ENCODE measurements at regions not wholly inside any gene's neighbourhood (a gene's known extent, or its start where the extent isn't known, plus 50 kb on each side); places are given as distances from the start of the nearest gene placed in this dataset.

DNA sequence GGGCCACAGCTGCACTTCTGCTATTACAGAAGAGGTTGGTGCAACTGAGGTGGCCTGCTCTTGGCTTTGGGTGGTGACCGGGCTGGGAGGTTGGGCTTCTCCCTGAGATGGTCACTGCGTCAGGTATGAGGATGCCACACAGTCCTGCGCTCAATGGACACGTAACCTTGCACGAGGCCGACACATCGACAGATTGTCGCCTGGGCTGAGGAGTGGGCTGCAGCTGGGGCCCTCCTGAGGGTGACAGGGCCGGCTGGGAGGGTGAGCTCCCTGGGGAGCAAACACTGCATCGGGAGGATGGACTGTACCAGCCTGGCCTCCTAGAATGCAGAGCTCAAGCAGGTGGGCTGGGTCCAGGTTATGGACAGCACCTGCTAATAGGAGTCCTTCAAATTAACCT is 261.1 kb upstream of the ADAMTS16 start:
- peak in 1 of 2 experiments; percentile 12; a peak in 2 of 6 replicates for ATAC-seq
- 38% methylated on average over 8 of the region's 10 CpGs for WGBS (ENCODE audit: missing lambda C conversion rate)
- H3K4me2 ChIP-seq: no peak overlapping the region
- no peaks in the 10 kb centered on the region for H3K4me1 ChIP-seq
- no peak for FAIRE-seq
- H3K27ac ChIP-seq: no peak overlapping the region
- ChIA-PET POLR2A (interaction anchor here (1.1 kb wide), 1 partner anchor 543 kb away, joined by 6 read pairs; the partner anchor contains the start of gene ICE1), CTCF (interaction anchor here (0.6 to 10.3 kb wide), 36 partner anchors 8 to 612 kb away, joined by 3 to 234 read pairs (median 5); partner anchors contain the start of genes ADAMTS16 and ICE1)
- no peak for DNase-seq (ENCODE audit: low read depth in 1 of 2, low spot score in 1 of 2)
- H3K4me3 ChIP-seq: no peak overlapping the region
- TF ChIP-seq RCOR1 (IDR thresholded peaks at IDR 0.05; ENCODE audit: low read depth, low read length) (no peak), FOSL2 (IDR thresholded peaks at IDR 0.05) (no peak), FOSL2 (CRISPR knock-in tag; IDR thresholded peaks at IDR 0.05) (no peak), ESRRA (IDR thresholded peaks at IDR 0.05; ENCODE audit: borderline replicate concordance, low read length) (no peak), JUNB (IDR thresholded peaks at IDR 0.05) (no peak), RNF2 (IDR thresholded peaks at IDR 0.05; ENCODE audit: borderline replicate concordance, low read depth) (no peak), PBX3 (IDR thresholded peaks at IDR 0.05) (no peak)
- TF ChIP-seq, protein P1, sequence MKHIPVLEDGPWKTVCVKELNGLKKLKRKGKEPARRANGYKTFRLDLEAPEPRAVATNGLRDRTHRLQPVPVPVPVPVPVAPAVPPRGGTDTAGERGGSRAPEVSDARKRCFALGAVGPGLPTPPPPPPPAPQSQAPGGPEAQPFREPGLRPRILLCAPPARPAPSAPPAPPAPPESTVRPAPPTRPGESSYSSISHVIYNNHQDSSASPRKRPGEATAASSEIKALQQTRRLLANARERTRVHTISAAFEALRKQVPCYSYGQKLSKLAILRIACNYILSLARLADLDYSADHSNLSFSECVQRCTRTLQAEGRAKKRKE (CRISPR knock-in tag; IDR thresholded peaks at IDR 0.05; ENCODE audit: low read depth): no peak
- H3K9me3 ChIP-seq: no peaks in the 10 kb centered on the region

- FAIRE-seq: peak; percentile 82
- no peaks in the 10 kb centered on the region for H3K4me1 ChIP-seq
- DNase-seq (ENCODE audit: low read depth in 1 of 2, low spot score in 1 of 2): peak; percentile 65 to 72
- H3K4me2 ChIP-seq: no peak overlapping the region
- 43% methylated on average over 14 of the region's 15 CpGs for WGBS (ENCODE audit: missing lambda C conversion rate)
- TF ChIP-seq RAD21 (conservative IDR thresholded peaks at IDR 0.05 in 1 of 2, IDR thresholded peaks at IDR 0.05 in 1 of 2) (peak; percentile 95 to 97), SMC3 (IDR thresholded peaks at IDR 0.05) (peak; percentile 87), CTCF (IDR thresholded peaks at IDR 0.05) (peak; percentile 87), JUNB (IDR thresholded peaks at IDR 0.05) (no peak), GATA3 (IDR thresholded peaks at IDR 0.05; ENCODE audit: borderline replicate concordance) (no peak), MAZ (IDR thresholded peaks at IDR 0.05; ENCODE audit: borderline replicate concordance, low read depth, low read length) (no peak), HOXB5 (CRISPR knock-in tag; IDR thresholded peaks at IDR 0.05) (no peak), E2F6 (IDR thresholded peaks at IDR 0.05; ENCODE audit: borderline replicate concordance, low read depth) (no peak), KDM5A (IDR thresholded peaks at IDR 0.05) (no peak)
- CTCF ChIA-PET: interaction anchor here (0.6 to 10.3 kb wide), 40 partner anchors 9 to 611 kb away, joined by 3 to 234 read pairs (median 4); partner anchors contain the start of genes ADAMTS16 and ICE1
- no peak overlapping the region for H3K27ac ChIP-seq
- POLR2A ChIA-PET: interaction anchor here (1.1 kb wide), 1 partner anchor 542 kb away, joined by 6 read pairs; the partner anchor contains the start of gene ICE1
- H3K9me3 ChIP-seq: no peaks in the 10 kb centered on the region
- peak; percentile 82 to 94; a peak in 5 of 6 replicates for ATAC-seq
- H3K4me3 ChIP-seq: no peak overlapping the region
These were observed 260.3 kb upstream of the ADAMTS16 start for GRCh38 chr5:4879693-4880303.

DNA sequence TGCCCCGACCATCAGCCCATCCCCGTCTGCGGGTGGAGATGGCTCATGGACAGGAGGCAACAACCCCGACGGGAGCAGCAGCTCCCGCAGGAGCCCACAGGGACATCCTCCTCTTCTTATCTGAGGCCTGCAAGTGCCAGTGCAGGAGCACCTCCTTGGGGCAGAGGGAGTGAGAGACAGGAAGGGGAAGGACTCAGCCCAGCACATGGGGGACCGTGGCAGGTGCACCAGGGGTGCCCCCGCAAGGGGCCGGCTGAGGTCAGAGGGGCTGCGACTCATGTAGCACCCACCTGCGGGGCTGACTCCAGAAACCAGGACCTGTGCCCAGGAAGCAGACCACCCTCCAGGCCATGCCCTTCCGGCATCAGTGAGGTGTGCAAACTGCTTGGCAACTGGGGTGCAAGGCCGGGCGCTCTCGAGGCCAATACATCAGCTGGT is 259.8 kb upstream of the ADAMTS16 start:
- DNase-seq (ENCODE audit: low read depth in 1 of 2, low spot score in 1 of 2): no peak
- ATAC-seq: peak in 1 of 2 experiments; percentile 24; a peak in 2 of 6 replicates
- no peaks in the 10 kb centered on the region for H3K9me3 ChIP-seq
- no peak for FAIRE-seq
- H3K4me2 ChIP-seq: no peak overlapping the region
- no peak overlapping the region for H3K27ac ChIP-seq
- H3K4me1 ChIP-seq: no peaks in the 10 kb centered on the region
- CTCF ChIA-PET: interaction anchor here (0.8 to 10.3 kb wide), 23 partner anchors 9 to 598 kb away, joined by 3 to 234 read pairs (median 6); partner anchors contain the start of genes ADAMTS16 and ICE1
- no peak overlapping the region for H3K4me3 ChIP-seq
- POLR2A ChIA-PET: interaction anchor here (1.1 kb wide), 1 partner anchor 542 kb away, joined by 6 read pairs; the partner anchor contains the start of gene ICE1
- TF ChIP-seq SMC3 (IDR thresholded peaks at IDR 0.05): no peak
- TF ChIP-seq CBX8 (IDR thresholded peaks at IDR 0.05): no peak
- 51% methylated on average over 9 of the region's 15 CpGs for WGBS (ENCODE audit: missing lambda C conversion rate)
